GM12878 (cell line): ENCODE measurements at regions not wholly inside any gene's neighbourhood (a gene's known extent, or its start where the extent isn't known, plus 50 kb on each side); places are given as distances from the start of the nearest gene placed in this dataset.

Experiments used
- ATAC-seq: fragments of 200-7000 bp; cut with Tn5 transposase; 3 replicates; pipeline ENCODE4 v1.9.1; 2020; ENCODE audit warnings: mild to moderate bottlenecking, moderate library complexity
- BruUV-seq: library from RNA; stranded (reverse); fragments of 400-500 nt; replicated peaks from 2 replicates; lab custom pipeline; 2021; lab: Mats Ljungman, UMichigan
- CTCF ChIA-PET: fragments of 300-600 bp; sonication (Branson Sonifier 250); formaldehyde crosslinking; extraction: SDS; loops from one replicate; lab custom pipeline; 2021; ENCODE audit warnings: inconsistent platforms; lab: Yijun Ruan, JAX
- POLR2A ChIA-PET: fragments of 350-600 bp; formaldehyde crosslinking; extraction: SDS; loops from one replicate; lab custom pipeline; 2021; ENCODE audit warnings: inconsistent platforms; lab: Charles Lee
- RAD21 ChIA-PET: fragments of 300-600 bp; sonication (Branson Sonifier 250); formaldehyde crosslinking; loops from one replicate; lab custom pipeline; 2023; ENCODE audit warnings: antibody characterized with exemption; ENCODE audit not compliant: unreplicated experiment; lab: Charles Lee
- SMC1A ChIA-PET: fragments of 300-600 bp; sonication (Branson Sonifier 250); formaldehyde crosslinking; loops from one replicate; lab custom pipeline; 2023; ENCODE audit not compliant: unreplicated experiment, uncharacterized antibody; lab: Charles Lee
- DNase-seq: peaks from one replicate; pipeline ENCODE4 v3.0.0-alpha.2; 2011; ENCODE audit warnings: low read depth, low spot score
- FAIRE-seq: peaks from 3 replicates; lab custom pipeline; 2011; peaks lifted over from hg19 to GRCh38; lab: Jason Lieb, UNC
- H2AFZ ChIP-seq: 2 replicates; pipeline ENCODE4 v1.6.0; 2011; ENCODE audit warnings: low read depth, low read length, control low read depth; ENCODE audit not compliant: control insufficient read depth
- H3K27ac ChIP-seq: 2 replicates; pipeline ENCODE4 v1.5.1; 2011; ENCODE audit warnings: control low read depth; ENCODE audit not compliant: control insufficient read depth, insufficient read depth
- H3K27me3 ChIP-seq, 2 experiments: replicated peaks in 1 of 2; 2 replicates each; pipeline versions ENCODE4 v1.6.0 to v1.6.1; 2011; ENCODE audit warnings: low read length in 1 of 2; ENCODE audit not compliant: control insufficient read depth in 2 of 2, insufficient read depth in 2 of 2
- H3K36me3 ChIP-seq, 2 experiments: 2 replicates each; pipeline ENCODE4 v1.5.1; 2011; ENCODE audit warnings: low read length in 1 of 2; ENCODE audit not compliant: control insufficient read depth in 2 of 2, insufficient read depth in 2 of 2
- H3K4me1 ChIP-seq: 2 replicates; pipeline ENCODE4 v1.6.1; 2011; ENCODE audit warnings: mild to moderate bottlenecking, low read length, moderate library complexity, mixed read lengths; ENCODE audit not compliant: control insufficient read depth, insufficient read depth
- H3K4me2 ChIP-seq: 2 replicates; pipeline ENCODE4 v1.6.0; 2011; ENCODE audit warnings: control low read depth; ENCODE audit not compliant: control insufficient read depth, insufficient read depth
- H3K4me3 ChIP-seq: fragments of 200-600 bp; sonication (generic); 2 replicates; pipeline ENCODE4 v1.5.1; 2016
- H3K79me2 ChIP-seq: 2 replicates; pipeline ENCODE4 v1.6.0; 2011; ENCODE audit warnings: low read length; ENCODE audit not compliant: control insufficient read depth, insufficient read depth
- H3K9ac ChIP-seq: 2 replicates; pipeline ENCODE4 v1.8.0; 2011; ENCODE audit warnings: low read length, control low read depth, mixed read lengths; ENCODE audit not compliant: control insufficient read depth, insufficient read depth
- H3K9me3 ChIP-seq: replicated peaks from 3 replicates; pipeline ENCODE4 v1.5.1; 2011; ENCODE audit warnings: mild to moderate bottlenecking, low read length; ENCODE audit not compliant: control insufficient read depth, insufficient read depth
- H4K20me1 ChIP-seq: 2 replicates; pipeline ENCODE4 v1.6.0; 2011; ENCODE audit not compliant: control insufficient read depth, insufficient read depth
- EGR1 ChIP-seq, 2 experiments: IDR thresholded peaks; 1 replicate in 1 of 2; 2 replicates in 1 of 2; pipeline ENCODE4 v1.6.1; 2011 to 2012; ENCODE audit warnings: low read depth in 2 of 2, low read length in 2 of 2, borderline replicate concordance in 1 of 2, mild to moderate bottlenecking in 1 of 2, moderate library complexity in 1 of 2
- KDM1A ChIP-seq: fragments of 200-600 bp; sonication (generic); IDR thresholded peaks from 2 replicates; pipeline ENCODE4 v1.6.1; 2016; ENCODE audit warnings: borderline replicate concordance
- RB1 ChIP-seq: fragments of 450-650 bp; formaldehyde crosslinking; IDR thresholded peaks from 2 replicates; pipeline ENCODE4 v1.6.1; 2017; ENCODE audit warnings: mild to moderate bottlenecking, borderline replicate concordance
- REST ChIP-seq: IDR thresholded peaks from 2 replicates; pipeline ENCODE4 v1.6.1; 2012; ENCODE audit warnings: mild to moderate bottlenecking, low read depth, low read length
- SUZ12 ChIP-seq: fragments of 200-600 bp; sonication (generic); IDR thresholded peaks from one replicate; pipeline ENCODE4 v1.6.1; 2018; ENCODE audit warnings: antibody characterized with exemption, mild to moderate bottlenecking; ENCODE audit not compliant: unreplicated experiment
- ZSCAN29 ChIP-seq: fragments of 450-650 bp; IDR thresholded peaks from 2 replicates; pipeline ENCODE4 v1.6.1; 2017; ENCODE audit warnings: mild to moderate bottlenecking, moderate library complexity
- WGBS: methylation state at CpG from one replicate; pipeline ENCODE4 v1.1.6; 2016; ENCODE audit warnings: low lambda C conversion rate; ENCODE audit not compliant: insufficient replicate concordance, insufficient coverage; ENCODE audit errors: missing lambda C conversion rate; 5-methylcytosine and 5-hydroxymethylcytosine counted together
- in situ Hi-C: fragments of 300-500 bp; cut with MboI; formaldehyde crosslinking; loops from 9 replicates; pipeline ENCODE4 v1.14.3; 2018; ENCODE audit warnings: mixed read lengths
- intact Hi-C: fragments of 100-400 bp; cut with micrococcal nuclease; formaldehyde crosslinking; loops from one replicate; pipeline ENCODE4 v1.14.2; 2022; ENCODE audit not compliant: unreplicated experiment

GRCh38 chr7:33842150-33842549 lies 63.2 kb upstream of the BMPER start:
- TF ChIP-seq SUZ12 (no peak), ZSCAN29 (no peak), RB1 (no peak), EGR1 (IDR thresholded peaks at IDR 0.05; ENCODE audit: borderline replicate concordance in 1 of 2, low read depth in 2 of 2, low read length in 2 of 2) (no peak), KDM1A (no peak), REST (no peak)
- TF ChIP-seq, all 136 proteins: peak for 0
- Histone ChIP-seq H3K36me3 (no peaks in the 10 kb centered on the region), H3K9me3 (no peaks in the 10 kb centered on the region), H3K79me2 (no peaks in the 10 kb centered on the region), H3K4me3 (no peak overlapping the region), H3K27ac (no peak overlapping the region), H3K4me2 (no peak overlapping the region), H3K27me3 (no peaks in the 10 kb centered on the region), H3K4me1 (no peaks in the 10 kb centered on the region), H4K20me1 (no peaks in the 10 kb centered on the region), H3K9ac (no peak overlapping the region), H2AFZ (no peak overlapping the region)
- DNase-seq (no peak), ATAC-seq (no peak), FAIRE-seq (no peak)
- WGBS, result 17% methylated on average over 3 of the region's 3 CpGs
- ChIA-PET POLR2A (no interaction called here), RAD21 (no interaction called here), SMC1A (no interaction called here), CTCF (interaction anchor here (0.5 kb wide), 1 partner anchor 570 kb away, joined by 3 read pairs; no protein-coding TSS in a partner anchor)
- in situ Hi-C loops (no loop called here), intact Hi-C loops (no loop called here)
- no TSS peak for BruUV-seq
